ENCODE measurements at regions not wholly inside any gene's neighbourhood (a gene's known extent, or its start where the extent isn't known, plus 50 kb on each side); places are given as distances from the start of the nearest gene placed in this dataset.

- H3K27me3 ChIP-seq, result no peaks in the 10 kb centered on the region
- no peaks in the 10 kb centered on the region for H3K4me1 ChIP-seq
- H3K4me3 ChIP-seq, result no peak overlapping the region
- no peaks in the 10 kb centered on the region for H3K9me3 ChIP-seq
- TF ChIP-seq CTCF (IDR thresholded peaks at IDR 0.05), result no peak
- no peak for TF ChIP-seq POLR2A (IDR thresholded peaks at IDR 0.05)
- no peaks in the 10 kb centered on the region for H3K36me3 ChIP-seq
- no peak for DNase-seq
- no peak overlapping the region for H3K27ac ChIP-seq
- intact Hi-C loops (cut with DNase I; ENCODE audit: low total_unique reads), result no loop called here
These were observed 132.0 kb upstream of the CARMIL1 start for GRCh38 chr6:25147223-25147622.

- H3K4me1 ChIP-seq, result no peaks in the 10 kb centered on the region
- DNase-seq, result no peak
- H3K4me3 ChIP-seq, result no peak overlapping the region
- no peak overlapping the region for H3K27ac ChIP-seq
- no peaks in the 10 kb centered on the region for H3K9me3 ChIP-seq
- no peaks in the 10 kb centered on the region for H3K27me3 ChIP-seq
- intact Hi-C loops (cut with DNase I; ENCODE audit: low total_unique reads), result no loop called here
- no peaks in the 10 kb centered on the region for H3K36me3 ChIP-seq
- TF ChIP-seq POLR2A (IDR thresholded peaks at IDR 0.05), result no peak
- TF ChIP-seq CTCF (IDR thresholded peaks at IDR 0.05), result no peak
These were observed 129.1 kb upstream of the CARMIL1 start for GRCh38 chr6:25150031-25150430.

GRCh38 chr6:25150863-25151262, 128.3 kb upstream of the CARMIL1 start:
- DNase-seq, result no peak
- Histone ChIP-seq H3K27ac (no peak overlapping the region), H3K36me3 (no peaks in the 10 kb centered on the region), H3K9me3 (no peaks in the 10 kb centered on the region), H3K4me3 (no peak overlapping the region), H3K27me3 (no peaks in the 10 kb centered on the region), H3K4me1 (no peaks in the 10 kb centered on the region)
- TF ChIP-seq POLR2A (IDR thresholded peaks at IDR 0.05) (no peak), CTCF (IDR thresholded peaks at IDR 0.05) (no peak)
- intact Hi-C loops (cut with DNase I; ENCODE audit: low total_unique reads), result no loop called here

GRCh38 chr6:25153079-25153478, 126.1 kb upstream of the CARMIL1 start:
- Histone ChIP-seq H3K36me3 (no peaks in the 10 kb centered on the region), H3K27ac (no peak overlapping the region), H3K9me3 (no peaks in the 10 kb centered on the region), H3K4me1 (no peaks in the 10 kb centered on the region), H3K4me3 (no peak overlapping the region), H3K27me3 (no peaks in the 10 kb centered on the region)
- intact Hi-C loops (cut with DNase I; ENCODE audit: low total_unique reads), result no loop called here
- no peak for DNase-seq
- no peak for TF ChIP-seq CTCF (IDR thresholded peaks at IDR 0.05)
- no peak for TF ChIP-seq POLR2A (IDR thresholded peaks at IDR 0.05)

- TF ChIP-seq POLR2A (IDR thresholded peaks at IDR 0.05) (no peak), CTCF (IDR thresholded peaks at IDR 0.05) (no peak)
- H3K4me3 ChIP-seq, result no peak overlapping the region
- H3K9me3 ChIP-seq, result no peaks in the 10 kb centered on the region
- no peak overlapping the region for H3K27ac ChIP-seq
- intact Hi-C loops (cut with DNase I; ENCODE audit: low total_unique reads), result no loop called here
- no peak for DNase-seq
- no peaks in the 10 kb centered on the region for H3K4me1 ChIP-seq
- no peaks in the 10 kb centered on the region for H3K36me3 ChIP-seq
- no peaks in the 10 kb centered on the region for H3K27me3 ChIP-seq
These were observed 125.1 kb upstream of the CARMIL1 start for GRCh38 chr6:25154034-25154596.

All from uterus (tissue), 3 donors.